Islet precursor cell (in vitro differentiated cells): ENCODE measurements at regions not wholly inside any gene's neighbourhood (a gene's known extent, or its start where the extent isn't known, plus 50 kb on each side); places are given as distances from the start of the nearest gene placed in this dataset.
A peak's percentile ranks its signal among the peaks of the same experiment; 100 is the strongest.

Source experiments
- DNase-seq: peaks from one replicate; pipeline ENCODE4 v3.0.0-alpha.2; 2018

GRCh38 chr7:20952916-20953315 is 166.2 kb upstream of the SP8 start:
- DNase-seq, result no peak

DNA sequence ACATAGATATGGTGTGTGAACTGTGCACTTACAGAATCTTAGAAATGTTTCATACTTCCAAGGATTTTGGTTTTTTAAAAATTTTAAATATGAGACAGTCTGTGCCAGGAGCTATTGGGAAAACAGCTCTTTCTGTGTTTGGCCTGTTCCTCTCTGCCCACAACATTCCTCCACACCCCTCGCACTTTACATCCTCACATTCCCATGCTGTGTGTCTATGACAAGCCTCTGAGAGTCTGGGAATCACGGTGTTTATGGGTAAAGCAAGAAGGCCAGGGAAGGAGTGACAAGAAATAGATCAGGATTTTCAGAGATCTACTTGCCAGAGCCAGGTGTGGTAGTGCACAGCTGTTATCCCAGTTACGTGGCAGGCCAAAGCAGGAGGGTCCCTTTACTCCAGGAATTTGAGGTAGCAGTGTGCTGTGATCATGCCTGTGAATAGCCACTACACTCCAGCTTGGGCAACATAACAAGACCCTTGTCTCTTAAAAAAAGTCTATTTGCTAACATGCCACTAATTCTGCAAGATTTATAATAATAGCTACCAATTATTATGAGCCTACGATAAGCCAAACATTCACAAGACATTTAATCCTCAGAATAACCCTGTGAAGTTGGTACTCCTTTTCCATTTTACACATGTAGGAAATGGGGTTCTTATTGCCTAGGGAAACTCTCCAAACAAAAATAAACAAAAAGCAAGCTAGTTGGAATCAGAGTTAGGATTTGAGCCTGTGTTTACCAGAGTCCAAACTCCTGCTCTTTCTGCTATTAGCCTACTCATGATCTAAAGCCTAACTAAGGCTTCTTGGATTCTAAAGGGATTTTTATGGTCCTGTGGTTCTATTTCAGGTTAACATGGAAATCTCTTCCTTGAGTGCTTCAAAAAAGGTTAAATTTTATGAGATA is 168.3 kb upstream of the SP8 start:
- DNase-seq, result peak; percentile 85

- no peak for DNase-seq
Observed at GRCh38 chr7:20958572-20958971, 171.9 kb upstream of the SP8 start.

GRCh38 chr7:20959281-20959680 is 172.6 kb upstream of the SP8 start:
- no peak for DNase-seq

- no peak for DNase-seq
Observed at GRCh38 chr7:20963556-20964280, 177.0 kb upstream of the SP8 start.

- DNase-seq, result no peak
Observed at GRCh38 chr7:20964281-20964918, 177.7 kb upstream of the SP8 start.

GRCh38 chr7:20971219-20971618 is 184.5 kb upstream of the SP8 start:
- no peak for DNase-seq

- DNase-seq, result no peak
Observed at GRCh38 chr7:20980232-20980631, 193.5 kb upstream of the SP8 start.

GRCh38 chr7:20980668-20981264 is 194.1 kb upstream of the SP8 start:
- no peak for DNase-seq

GRCh38 chr7:20988340-20988739 is 201.7 kb upstream of the SP8 start:
- no peak for DNase-seq

DNA sequence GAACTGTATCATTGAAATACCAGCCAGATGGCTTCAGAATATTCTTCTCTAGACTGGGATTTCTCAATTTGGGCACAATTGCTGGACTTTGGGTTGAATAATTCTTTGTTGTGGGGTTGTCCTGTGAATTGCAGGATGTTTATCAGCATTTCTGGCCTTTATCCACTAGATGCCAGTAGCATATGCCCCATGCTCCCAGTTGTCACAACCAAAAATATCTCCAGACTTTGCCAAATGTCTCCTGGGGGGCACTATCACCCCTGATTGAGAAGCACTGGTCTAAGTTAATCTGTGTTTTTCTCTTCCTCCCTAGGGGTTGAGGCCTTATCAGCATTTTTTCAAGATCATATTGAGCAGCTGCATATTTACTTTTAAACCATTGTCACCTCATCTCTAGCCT is 204.9 kb upstream of the SP8 start:
- DNase-seq, result no peak

- no peak for DNase-seq
Observed at GRCh38 chr7:20993693-20994092, 207.0 kb upstream of the SP8 start.

- DNase-seq, result peak; percentile 82
Observed at GRCh38 chr7:20998309-20998708, 211.6 kb upstream of the SP8 start.

DNA sequence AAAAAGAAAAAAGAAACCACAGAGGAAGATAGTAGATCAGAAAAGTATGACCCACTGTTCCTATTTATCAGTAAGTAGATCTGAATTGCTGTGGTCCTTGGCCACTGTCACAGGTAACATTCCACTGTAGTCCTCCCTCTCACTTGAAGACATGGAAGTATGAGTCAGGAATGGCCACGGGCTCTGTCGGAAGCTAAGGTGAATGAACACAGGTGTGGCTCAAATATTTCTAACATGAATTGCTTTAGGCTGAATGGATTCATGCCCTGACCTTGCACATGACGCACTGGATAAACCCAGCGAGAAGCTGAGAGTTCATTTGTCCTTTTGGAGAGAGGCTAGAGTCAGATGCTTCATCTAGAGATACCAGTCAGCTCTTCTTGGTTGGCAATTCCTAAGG is 224.5 kb upstream of the SP8 start:
- DNase-seq, result peak; percentile 76

- no peak for DNase-seq
Observed at GRCh38 chr7:21013765-21014539, 227.3 kb upstream of the SP8 start.

GRCh38 chr7:21020667-21021066 is 234.0 kb upstream of the SP8 start:
- no peak for DNase-seq

GRCh38 chr7:21023841-21024484 is 237.3 kb upstream of the SP8 start:
- DNase-seq, result no peak

- DNase-seq, result no peak
Observed at GRCh38 chr7:21024485-21024867, 237.8 kb upstream of the SP8 start.

DNA sequence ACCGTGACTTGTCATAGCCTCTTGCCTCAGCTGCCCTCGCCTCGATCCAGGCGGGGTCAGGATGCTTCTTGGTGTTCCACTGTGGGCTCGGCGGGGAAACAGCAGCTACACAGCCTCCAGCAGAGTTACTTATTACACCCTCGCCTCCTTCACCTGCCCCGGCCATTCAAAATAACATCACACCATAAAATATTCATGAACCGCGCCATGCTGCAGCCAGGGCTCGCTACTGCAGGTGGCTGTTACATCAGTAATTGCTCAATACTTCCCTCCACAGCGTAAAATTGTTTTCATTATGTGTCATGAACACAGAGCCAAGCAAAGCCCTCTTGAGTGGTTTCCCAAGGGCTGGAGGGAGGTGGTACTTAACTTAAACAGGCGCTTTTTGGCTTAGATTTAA is 241.5 kb upstream of the SP8 start:
- no peak for DNase-seq

- no peak for DNase-seq
Observed at GRCh38 chr7:21028599-21028998, 241.9 kb upstream of the SP8 start.

DNA sequence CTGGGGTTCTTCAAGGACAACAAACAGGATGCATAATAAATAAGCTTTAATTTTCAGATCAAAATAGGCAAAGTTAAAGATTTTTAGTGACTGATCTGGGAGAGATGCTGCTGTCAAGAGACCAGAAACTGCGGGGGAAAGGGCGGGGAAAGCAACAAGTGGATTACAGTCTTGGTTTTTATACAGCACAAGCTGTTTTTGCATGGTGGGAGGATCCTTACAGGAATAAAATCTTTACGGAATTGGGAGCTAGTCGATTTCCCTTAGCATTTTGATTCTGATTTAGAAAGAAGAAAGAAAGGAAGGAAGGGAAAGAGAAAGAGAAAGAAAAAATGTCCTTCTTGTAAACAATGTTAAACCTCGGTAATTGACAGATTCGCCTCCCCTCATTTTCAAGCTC is 242.3 kb upstream of the SP8 start:
- DNase-seq, result no peak

DNA sequence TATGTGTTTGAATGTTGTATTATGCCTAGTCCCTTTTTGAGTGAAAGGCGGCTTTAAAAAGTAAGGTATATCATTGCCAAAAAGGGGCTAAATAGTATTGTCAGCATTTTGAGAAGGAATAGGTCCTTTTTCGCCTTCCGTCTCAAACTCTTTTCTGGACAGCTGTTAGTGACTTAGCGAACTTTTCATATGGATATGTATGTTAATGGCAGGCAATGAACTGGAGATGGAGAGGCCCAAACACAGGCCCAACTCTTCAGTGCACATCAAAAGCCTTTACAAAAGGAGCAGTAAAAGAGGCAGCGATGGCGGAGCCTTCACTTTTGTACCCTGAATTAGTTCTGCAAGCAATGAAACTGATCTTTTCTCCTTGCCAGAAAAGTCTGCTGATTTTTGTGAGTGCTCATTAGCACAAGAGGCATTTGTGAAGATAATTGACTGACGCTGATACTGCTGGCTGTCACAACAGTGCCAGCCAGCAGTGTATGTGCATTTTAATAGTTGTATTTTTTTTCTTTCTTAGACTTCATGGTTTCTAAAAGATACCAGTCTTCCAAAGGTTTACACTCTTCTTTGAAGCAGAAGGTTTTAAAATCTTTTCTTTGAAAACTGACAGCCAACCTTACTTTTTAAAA is 243.7 kb upstream of the SP8 start:
- no peak for DNase-seq
